GM21737 (cell line): ENCODE measurements at regions not wholly inside any gene's neighbourhood (a gene's known extent, or its start where the extent isn't known, plus 50 kb on each side); places are given as distances from the start of the nearest gene placed in this dataset.
"Not testable (repeated sequence)": the region's sequence is repeated elsewhere in the genome, so short reads cannot be mapped to it uniquely, and the experiment has no call there.

Experiments
- ATAC-seq: cut with Tn5 transposase; IDR thresholded peaks from one replicate; pipeline ENCODE4 v1.9.1; 2021; ENCODE audit warnings: mild to moderate bottlenecking, moderate library complexity; ENCODE audit not compliant: unreplicated experiment

DNA sequence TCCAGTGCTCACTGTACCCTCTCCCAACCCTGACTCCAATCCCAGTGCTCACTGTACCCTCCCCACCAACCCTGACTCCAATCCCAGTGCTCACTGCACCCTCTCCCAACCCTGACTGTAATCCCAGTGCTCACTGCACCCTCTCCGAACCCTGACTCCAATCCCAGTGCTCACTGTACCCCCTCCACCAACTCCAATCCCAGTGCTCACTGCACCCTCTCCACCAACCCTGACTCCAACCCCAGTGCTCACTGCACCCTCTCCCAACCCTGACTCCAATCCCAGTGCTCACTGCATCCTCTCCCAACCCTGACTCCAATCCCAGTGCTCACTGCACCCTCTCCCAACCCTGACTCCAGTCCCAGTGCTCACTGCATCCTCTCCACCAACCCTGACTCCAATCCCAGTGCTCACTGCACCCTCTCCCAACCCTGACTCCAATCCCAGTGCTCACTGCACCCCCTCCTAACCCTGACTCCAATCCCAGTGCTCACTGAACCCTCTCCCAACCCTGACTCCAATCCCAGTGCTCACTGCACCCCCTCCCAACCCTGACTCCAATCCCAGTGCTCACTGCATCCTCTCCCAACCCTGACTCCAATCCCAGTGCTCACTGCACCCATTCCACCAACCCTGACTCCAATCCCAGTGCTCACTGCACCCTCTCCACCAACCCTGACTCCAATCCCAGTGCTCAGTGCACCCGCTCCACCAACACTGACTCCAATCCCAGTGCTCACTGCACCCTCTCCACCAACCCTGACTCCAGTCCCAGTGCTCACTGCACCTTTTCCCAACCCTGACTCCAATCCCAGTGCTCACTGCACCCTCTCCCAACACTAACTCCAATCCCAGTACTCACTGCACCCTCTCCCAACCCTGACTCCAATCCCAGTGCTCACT lies 136.3 kb upstream of the ZNF618 start:
- ATAC-seq: not testable (repeated sequence)

DNA sequence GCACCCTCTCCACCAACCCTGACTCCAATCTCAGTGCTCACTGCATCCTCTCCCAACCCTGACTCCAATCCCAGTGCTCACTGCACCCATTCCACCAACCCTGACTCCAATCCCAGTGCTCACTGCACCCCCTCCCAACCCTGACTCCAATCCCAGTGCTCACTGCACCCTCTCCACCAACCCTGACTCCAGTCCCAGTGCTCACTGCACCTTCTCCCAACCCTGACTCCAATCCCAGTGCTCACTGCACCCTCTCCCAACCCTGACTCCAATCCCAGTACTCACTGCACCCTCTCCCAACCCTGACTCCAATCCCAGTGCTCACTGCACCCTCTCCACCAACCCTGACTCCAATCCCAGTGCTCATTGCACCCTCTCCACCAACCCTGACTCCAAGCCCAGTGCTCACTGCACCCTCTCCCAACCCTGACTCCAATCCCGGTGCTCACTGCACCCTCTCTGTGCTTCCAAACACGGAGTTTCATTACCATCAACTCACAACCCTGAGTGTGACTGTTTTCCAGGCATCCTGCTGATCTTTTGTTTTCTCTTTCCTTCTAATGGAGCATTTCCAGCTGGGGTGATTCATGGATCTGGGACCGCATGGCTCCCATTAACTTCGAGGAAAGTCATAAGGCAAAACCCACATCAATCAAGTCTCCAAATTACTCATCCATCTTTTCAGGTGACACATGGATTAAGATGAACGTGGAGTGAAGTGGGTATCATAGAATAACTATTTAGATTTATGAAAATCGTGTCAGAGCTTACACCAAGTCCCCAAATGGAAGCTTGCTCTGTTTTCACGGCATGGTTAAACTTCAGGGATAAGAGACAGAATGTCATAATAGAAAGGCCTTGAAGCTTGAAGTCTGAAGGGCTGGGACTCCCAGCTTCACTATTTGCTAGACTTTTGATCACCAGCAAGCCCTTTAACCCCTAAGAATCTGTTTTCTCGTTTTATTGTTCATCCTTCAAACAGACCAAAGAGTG lies 135.3 kb upstream of the ZNF618 start:
- not testable (repeated sequence) for ATAC-seq

DNA sequence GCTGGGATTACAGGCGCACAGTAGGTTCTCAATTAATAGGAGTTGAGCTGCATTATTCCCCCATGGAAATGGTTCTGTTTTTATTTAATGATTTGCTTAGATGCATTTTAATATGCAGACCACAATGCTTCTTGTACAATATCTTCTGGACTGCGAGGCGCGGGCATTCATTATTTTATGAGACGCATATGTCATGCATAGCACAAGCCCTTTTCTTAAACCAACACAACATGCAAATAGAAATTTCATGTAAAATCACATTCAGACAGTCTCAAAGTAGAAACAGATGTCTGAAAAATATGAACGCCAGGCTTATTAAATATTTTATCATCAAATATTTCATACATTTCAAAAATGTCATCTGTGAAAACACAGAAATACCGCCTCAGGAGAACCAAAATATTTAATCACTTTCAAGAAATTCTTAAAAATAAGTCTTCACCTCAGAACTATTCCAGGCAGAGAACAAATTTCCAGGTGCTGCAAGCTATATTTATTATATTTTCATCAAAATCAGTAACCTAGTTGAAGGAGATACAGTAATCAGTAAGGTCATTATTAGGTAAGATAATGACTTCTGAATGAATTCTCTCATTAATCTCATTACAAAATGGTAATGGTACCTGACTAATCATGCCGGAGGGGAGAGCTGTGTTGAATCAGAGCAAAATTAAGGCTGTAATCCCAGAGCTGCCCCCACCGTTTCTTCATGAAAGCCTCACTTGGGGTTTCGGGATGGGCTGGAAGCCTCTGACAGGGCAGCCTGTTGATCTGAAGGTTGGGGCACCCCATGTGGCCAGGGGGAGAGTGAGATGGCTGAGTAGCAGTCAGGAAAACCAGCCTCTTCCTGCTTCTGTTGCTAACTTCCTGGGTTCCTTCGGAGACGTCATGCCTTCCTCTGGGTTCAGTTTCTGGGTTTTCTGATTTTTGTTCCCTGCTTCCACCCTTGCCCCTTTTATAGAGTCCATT lies 133.9 kb upstream of the ZNF618 start:
- ATAC-seq: no peak

DNA sequence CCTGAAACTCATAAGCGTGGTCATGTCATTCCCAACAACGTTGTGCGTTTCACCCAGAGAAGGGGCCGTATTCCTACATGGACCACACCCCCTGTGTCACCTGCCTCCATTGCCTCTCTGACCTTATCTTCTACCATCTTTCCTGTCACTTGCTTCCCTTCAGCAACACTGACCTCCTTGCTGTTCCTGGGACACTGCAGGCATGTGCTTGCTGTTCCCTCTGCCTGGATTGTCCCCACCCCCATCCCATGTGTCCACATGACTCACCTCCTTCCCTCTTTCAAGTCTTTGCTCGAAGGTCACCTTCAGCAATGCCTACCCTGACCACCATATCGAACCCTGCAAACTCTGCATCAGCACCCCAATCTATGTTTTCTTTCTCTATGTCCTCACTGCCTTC lies 133.2 kb upstream of the ZNF618 start:
- no peak for ATAC-seq

DNA sequence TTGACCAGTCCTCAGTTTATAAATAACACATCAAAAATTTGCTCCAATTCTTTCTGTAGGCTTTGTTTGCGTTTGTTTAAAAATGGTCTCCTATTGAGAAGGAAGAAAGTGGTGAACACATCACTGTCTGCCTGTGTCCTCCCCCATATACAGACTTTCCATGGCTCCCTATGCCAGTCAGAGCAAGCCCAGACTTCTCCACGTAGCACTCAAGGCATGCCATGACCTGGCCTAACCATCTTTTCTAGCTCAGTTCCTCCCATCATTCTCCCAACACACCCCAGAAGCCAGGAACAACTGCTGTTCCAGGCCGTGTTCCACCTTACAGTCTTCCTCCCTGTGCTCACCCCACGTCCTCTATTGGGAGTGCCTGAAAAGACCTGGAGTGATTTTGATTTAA lies 129.6 kb upstream of the ZNF618 start:
- ATAC-seq: no peak

DNA sequence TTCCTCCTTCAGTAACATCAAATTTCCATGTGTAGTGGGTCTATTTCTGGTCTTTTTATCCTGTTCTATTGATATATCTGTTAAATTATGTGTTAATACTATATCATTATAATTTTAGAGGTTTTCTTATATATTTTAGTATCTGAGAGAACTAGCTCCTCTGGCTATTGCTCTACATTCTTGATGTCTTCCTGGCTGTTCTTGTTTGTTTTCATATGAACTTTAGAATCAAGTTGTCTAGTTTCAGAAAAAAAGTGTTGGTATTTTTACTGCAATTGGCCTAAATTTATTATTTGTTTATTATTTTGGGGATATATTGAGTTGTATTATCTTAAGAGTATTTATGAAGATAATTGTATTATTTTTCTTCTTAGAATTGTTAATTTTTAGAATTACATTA lies 128.0 kb upstream of the ZNF618 start:
- no peak for ATAC-seq

DNA sequence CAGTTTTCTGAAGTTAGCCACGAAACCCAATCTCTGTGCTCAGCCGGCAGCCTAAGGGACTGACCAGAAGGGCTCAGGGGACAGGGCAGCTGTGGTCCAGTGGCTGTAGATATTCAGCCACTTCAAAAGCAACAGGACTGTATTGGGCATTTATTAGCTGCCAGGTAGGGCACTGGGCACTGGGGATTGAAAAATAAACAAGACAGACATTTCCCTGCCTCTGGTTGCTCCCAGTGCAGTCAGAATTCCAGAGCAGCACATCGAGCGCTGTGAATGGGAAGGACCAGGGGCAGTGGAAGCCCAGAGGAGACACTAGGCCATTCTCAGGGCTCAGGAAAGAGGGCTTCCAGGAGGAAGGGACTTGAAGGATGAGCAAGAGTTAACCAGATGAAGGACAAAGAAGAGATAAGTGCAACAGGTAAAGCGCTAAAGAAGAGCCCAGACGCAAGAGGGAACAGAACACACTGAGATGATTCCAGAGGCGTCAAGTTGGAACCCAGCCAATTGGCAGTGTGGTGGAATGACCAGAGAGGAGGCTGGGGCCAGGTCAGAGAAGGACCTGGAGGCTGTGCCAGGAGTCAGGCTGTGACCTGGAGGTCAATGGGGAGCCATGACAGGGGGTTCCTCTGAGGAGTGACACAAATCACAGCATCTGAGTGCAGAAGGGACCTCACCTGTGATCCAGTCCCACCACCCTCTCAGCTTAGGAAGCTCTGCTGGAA lies 122.5 kb upstream of the ZNF618 start:
- no peak for ATAC-seq

DNA sequence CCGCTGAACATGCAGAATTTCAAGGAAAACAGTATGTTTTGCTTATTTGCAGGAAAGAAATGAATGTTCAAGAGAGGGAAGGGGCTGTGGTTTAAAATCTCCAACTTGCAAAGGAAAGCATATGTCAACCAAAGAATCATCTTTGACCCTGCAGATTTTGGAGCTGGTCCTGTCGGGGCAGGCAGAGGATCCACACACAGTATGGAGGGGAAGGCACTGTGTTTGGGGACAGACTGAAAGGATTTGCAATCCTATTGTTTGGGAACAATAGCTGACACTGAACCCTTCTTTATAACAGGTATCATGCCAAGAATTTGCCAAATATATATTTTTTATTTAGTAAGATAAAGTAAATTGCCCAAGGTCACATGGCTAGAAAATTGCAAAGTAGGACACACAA lies 121.4 kb upstream of the ZNF618 start:
- no peak for ATAC-seq

DNA sequence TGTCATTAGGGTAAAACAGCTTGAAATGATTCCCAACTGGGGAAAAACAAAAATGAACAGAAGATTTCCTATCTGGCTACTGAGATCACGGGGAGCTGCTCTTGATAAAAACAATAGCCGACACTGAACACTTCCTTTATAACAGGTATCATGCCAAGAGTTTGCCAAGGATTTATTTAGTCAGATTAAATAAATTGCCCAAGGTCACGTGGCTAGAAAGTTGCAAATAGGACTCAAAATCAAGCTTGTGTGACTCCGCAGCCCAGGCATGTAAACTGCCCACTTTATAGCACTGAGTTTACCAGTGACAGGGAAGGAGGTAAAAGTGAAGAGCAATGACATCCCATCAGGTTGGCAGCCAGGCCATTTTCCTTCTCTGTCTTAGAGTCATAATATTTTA lies 120.7 kb upstream of the ZNF618 start:
- ATAC-seq: no peak

DNA sequence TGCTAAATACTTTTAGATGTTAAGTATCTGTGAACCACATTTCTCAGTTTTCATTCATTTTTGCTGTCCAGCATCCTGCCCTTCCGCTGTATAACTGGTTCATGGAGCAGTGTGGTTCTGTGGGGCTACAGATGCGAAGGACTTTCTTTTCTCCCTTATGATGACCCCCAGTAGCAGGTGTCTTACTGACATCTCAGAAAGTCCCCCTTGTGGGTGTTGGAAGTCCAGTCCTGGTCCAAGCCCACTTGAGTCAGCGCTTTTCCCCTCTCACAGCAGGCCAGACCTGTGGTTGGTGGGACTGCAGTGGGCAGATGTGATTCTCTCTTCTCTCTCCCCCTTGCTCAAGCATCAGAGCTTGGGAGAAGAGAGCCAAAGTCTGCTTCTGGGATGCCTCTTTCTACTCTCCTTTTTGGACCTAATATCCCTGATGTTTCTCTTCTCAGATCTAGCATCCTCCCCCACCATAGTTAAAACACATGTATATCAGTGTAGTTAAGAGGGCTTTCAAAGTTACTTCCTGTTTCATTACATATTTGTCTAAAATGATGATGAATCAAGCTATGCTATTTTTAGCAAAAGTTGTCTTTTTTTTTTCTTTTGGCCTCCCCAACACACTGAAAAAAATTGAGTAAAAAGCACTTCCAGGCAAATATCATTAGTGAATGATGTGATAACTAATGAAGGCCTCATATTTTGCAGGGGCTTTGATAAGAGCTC lies 119.5 kb upstream of the ZNF618 start:
- no peak for ATAC-seq

DNA sequence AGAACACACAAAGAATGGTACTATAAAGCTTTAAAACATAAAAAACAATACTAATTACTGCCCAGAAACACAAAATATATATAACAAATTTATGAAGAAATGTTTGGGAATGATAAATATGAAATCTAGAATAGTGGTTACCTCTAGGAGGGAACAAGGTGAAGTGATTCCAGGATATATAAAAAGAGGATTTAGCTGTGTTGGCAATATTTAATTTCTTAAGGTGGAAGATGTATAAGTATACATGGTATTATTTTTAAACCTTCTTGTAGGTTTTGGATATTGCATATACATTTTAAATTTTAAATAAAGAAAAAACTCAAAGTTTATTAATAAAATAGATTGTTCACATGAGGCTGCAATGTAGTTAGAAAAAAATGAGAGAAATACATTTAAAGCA lies 112.7 kb upstream of the ZNF618 start:
- no peak for ATAC-seq

DNA sequence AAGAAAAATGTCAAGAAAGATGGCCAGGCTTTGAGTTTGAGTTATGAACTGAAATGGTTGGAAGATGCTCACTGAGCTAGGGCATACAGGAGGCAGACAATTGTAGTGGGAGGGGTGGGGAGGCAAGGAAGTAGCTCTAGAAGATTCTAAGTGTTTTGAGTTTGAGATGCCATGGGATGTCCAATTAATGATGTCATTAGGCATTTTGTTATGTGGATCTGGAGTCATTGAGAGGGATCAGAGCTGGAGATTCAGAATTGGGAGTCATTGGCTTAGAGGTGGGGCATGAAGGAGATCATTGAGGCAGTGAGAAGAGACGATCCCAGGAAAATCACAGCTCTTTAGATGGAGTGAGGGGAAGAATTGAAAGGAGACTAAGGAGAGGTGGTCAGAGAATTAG lies 111.5 kb upstream of the ZNF618 start:
- no peak for ATAC-seq

DNA sequence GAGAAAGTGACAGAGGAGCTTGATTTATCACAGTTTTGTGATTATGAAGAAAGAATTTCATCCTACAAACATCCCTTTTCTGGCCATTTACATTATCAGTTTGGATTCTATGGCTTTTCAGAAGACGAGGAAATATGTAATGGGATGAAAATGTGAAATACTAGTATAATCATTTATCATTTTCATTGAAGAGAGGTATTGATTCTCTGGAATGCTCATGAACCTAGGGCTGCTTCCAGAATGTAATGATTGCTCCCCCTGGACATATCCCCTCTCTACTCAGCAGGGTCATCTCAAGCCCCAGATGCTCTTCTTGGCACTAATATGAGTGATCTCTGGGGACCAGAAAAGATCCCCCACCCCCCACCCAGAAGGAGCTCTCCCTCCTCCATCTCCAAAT lies 106.7 kb upstream of the ZNF618 start:
- ATAC-seq: no peak

DNA sequence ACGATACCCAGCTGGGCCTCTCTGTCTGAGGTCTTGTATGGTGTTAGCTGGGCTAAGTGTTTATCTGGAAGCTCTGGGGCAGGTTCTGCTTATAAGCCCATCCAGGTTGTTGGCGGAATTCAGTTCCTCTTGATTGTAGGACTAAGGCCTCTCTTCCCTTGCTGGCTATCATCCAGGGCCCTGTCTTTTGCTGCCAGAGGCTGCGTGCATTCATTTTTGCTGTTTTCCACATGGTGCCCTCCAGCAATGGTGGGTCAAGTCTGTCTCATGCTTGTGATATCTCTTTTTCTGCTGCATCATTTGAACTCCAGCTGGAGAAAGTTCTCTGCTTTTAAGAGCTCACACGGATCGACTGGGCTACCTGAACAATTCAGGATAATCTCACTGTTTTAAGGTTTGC lies 105.7 kb upstream of the ZNF618 start:
- ATAC-seq: no peak

DNA sequence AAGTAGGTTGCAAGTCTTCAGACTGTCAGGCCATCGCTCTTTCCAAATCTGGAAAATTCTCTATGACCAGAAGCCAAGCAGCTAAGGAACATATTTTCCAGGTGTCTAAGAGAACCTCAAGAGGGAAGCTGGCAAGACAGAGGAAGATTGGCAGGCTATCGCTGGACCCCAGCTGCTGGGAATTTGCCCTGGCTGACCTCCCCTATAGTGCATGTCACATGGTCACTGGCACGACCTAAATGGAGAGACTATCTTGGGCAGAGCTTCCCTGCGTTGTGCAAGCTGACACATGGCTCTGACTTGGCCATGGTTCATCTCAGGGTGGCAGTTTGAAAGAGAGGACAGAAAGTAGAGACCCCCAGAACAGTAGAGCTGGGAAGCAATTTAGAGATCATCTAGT lies 104.9 kb upstream of the ZNF618 start:
- ATAC-seq: no peak

DNA sequence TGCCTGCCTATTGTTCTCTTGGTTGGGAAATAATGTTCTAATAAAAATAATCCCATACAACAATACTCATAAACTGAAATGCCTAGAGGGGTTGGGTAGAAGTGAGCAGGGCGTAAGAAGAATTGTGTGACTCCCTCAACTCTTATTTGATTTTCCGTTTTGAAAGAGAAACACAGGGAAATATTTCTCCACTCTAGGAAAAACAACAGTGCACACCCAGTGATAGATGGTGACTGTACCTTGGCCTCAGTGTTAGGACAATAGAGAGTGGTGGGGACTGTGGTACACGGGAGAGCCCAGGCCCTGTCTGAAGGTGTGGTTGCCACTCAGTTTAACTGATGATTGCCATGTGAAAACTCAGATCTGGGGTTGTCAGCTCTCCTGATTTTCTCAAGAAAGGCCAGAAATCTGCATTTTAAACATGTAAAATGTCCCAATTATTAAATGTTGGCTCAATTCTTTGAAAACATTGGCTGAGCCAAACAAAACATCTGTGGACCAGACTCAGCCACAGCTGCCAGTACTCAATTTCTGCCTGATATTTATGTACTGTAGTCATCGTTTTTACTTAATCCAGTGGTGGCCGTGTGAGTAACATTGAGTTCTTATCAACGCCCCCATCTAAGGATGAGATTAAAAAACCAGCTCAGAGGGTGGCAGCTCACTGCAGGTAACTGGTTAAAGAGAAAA lies 103.8 kb upstream of the ZNF618 start:
- ATAC-seq: no peak

DNA sequence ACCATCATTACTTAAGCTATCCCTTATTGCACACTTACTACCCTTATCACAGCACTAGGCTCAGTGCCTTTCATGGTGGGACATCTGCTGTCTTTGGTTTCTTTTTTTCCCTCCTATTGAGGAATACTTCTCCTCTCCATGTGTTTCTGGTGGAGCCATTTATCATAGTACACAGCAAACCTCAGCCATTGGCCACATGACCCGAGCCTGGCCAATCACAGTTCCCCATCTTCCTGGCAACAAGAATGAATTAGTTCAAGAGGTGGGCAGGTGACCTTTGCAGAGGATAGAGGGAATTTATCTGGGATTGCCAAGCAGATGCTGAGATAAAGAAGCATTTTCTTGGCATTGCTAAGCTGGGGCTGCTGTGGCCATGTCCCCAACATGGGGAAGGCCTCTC lies 101.1 kb upstream of the ZNF618 start:
- no peak for ATAC-seq

DNA sequence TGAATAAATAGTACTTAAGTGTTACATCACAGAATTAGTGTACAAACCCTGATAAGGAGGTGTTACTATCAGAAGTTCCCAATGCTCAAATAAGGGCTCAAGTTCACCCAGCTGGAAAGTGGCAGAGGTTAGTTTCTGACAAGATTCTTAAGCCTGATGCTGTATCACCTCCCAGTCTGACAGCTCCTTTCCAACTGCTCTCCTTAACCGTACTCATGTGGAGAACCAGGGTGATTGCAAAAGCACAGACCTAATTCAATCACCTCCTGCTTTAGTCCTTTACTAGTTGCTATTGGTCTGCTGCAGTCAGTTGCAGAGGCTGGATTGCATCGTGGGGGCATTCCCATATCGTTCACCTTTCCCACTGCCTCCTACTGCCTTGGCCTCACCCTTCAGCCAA lies 100.4 kb upstream of the ZNF618 start:
- no peak for ATAC-seq

DNA sequence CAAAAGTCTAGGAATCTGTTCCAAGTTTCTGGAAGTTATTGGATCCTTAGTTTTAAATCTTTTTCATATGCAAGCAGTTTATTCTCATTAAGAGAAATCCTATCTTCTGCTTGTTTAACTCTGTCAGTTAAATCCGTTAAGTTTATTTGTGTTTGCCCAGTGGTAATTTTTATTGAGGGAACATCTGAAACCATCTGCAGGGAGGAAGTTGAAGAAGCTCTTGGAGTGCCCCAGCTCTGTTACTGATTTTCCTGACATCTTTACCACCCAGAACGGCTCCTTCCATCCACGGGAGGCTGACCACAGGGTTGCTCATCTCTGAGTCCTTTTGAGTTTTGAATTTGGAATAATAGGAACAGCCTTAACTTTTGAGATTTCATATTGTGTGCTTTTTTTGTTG lies 99.9 kb upstream of the ZNF618 start:
- ATAC-seq: no peak
